Fibroblast of lung (primary cell): ENCODE measurements at regions not wholly inside any gene's neighbourhood (a gene's known extent, or its start where the extent isn't known, plus 50 kb on each side); places are given as distances from the start of the nearest gene placed in this dataset.
"Not testable (repeated sequence)": the region's sequence is repeated elsewhere in the genome, so short reads cannot be mapped to it uniquely, and the experiment has no call there.

Experiments
- EZH2 ChIP-seq: IDR thresholded peaks from 2 replicates; pipeline ENCODE4 v1.5.1; 2012; ENCODE audit warnings: low read length, control low read depth, mild to moderate bottlenecking; ENCODE audit errors: missing control alignments
- TF ChIP-seq, protein P1 (sequence below), 2 donors: IDR thresholded peaks in 1 of 2; conservative IDR thresholded peaks in 1 of 2; 1 replicate in 1 of 2; 2 replicates in 1 of 2; pipeline ENCODE4 v1.5.1; 2011 to 2012; ENCODE audit warnings: low read length in 2 of 2, control low read depth in 1 of 2, inconsistent platforms in 1 of 2, low read depth in 1 of 2, mild to moderate bottlenecking in 1 of 2

DNA sequence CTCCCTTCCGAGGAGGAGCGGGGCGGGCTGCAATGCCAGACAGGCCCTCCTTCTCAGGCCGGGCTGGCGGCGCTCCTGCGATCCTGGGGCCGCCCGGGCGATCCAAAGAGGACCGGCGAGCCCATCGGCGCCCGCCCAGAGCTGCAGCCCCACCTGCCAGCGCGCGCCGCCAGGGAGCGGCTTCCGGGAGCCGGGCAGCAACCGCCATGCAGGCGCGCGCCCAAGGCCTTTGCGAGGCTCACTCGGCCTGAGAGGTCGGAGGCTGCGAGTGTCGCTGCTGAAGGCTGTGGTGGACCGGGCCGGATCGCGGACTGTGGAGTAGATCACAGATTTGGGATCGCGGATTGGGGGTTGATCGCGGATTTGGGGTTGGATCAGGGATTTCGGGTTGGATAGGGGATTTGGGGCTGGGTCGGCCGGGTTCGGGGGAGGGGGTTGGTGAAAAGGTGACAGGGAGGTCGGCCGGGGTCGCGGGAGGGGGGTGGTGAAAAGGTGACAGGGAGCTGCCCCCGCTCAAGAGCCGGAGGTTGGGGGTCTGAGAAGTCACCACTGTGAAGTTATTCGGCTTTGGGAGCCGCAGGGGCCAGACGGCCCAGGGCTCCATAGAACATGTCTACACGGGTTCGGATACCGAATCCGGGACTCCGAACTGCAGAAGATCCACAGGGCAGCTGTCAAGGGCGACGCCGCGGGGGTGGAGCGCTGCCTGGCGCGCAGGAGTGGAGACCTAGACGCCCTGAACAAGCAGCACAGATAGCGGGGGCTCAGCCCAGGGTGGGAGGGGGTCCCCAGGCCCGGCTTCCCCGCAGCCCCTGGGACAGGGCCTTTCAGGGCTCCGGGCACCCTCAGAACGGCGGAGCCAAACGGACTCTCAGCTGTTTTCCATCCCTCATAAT is 1213.4 kb downstream of the FOXD4L5 start:
- TF ChIP-seq, protein P1, sequence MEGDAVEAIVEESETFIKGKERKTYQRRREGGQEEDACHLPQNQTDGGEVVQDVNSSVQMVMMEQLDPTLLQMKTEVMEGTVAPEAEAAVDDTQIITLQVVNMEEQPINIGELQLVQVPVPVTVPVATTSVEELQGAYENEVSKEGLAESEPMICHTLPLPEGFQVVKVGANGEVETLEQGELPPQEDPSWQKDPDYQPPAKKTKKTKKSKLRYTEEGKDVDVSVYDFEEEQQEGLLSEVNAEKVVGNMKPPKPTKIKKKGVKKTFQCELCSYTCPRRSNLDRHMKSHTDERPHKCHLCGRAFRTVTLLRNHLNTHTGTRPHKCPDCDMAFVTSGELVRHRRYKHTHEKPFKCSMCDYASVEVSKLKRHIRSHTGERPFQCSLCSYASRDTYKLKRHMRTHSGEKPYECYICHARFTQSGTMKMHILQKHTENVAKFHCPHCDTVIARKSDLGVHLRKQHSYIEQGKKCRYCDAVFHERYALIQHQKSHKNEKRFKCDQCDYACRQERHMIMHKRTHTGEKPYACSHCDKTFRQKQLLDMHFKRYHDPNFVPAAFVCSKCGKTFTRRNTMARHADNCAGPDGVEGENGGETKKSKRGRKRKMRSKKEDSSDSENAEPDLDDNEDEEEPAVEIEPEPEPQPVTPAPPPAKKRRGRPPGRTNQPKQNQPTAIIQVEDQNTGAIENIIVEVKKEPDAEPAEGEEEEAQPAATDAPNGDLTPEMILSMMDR (conservative IDR thresholded peaks at IDR 0.05 in 1 of 2, IDR thresholded peaks at IDR 0.05 in 1 of 2; ENCODE audit: low read depth in 1 of 2, low read length in 2 of 2): not testable (repeated sequence)
- not testable (repeated sequence) for TF ChIP-seq EZH2
